GM21723 (cell line): ENCODE measurements at regions not wholly inside any gene's neighbourhood (a gene's known extent, or its start where the extent isn't known, plus 50 kb on each side); places are given as distances from the start of the nearest gene placed in this dataset.
"Not testable (repeated sequence)": the region's sequence is repeated elsewhere in the genome, so short reads cannot be mapped to it uniquely, and the experiment has no call there.

ENCODE experiments used
- ATAC-seq: cut with Tn5 transposase; IDR thresholded peaks from one replicate; pipeline ENCODE4 v1.9.1; 2021; ENCODE audit warnings: mild to moderate bottlenecking, moderate library complexity; ENCODE audit not compliant: unreplicated experiment

GRCh38 chr17:64800987-64801386, 118.3 kb downstream of the LRRC37A3 start:
- ATAC-seq: not testable (repeated sequence)

- ATAC-seq: not testable (repeated sequence)
Observed at GRCh38 chr17:64800361-64800895, 118.8 kb downstream of the LRRC37A3 start.

GRCh38 chr17:64799543-64800188, 119.6 kb downstream of the LRRC37A3 start:
- not testable (repeated sequence) for ATAC-seq

- not testable (repeated sequence) for ATAC-seq
Observed at GRCh38 chr17:64798961-64799360, 120.3 kb downstream of the LRRC37A3 start.

GRCh38 chr17:64798489-64798790, 120.8 kb downstream of the LRRC37A3 start:
- not testable (repeated sequence) for ATAC-seq

GRCh38 chr17:64797746-64798488, 121.4 kb downstream of the LRRC37A3 start:
- not testable (repeated sequence) for ATAC-seq

- ATAC-seq: not testable (repeated sequence)
Observed at GRCh38 chr17:64795342-64795741, 123.9 kb downstream of the LRRC37A3 start.

- ATAC-seq: not testable (repeated sequence)
Observed at GRCh38 chr17:64794548-64795274, 124.6 kb downstream of the LRRC37A3 start.

GRCh38 chr17:64794113-64794512, 125.2 kb downstream of the LRRC37A3 start:
- ATAC-seq: not testable (repeated sequence)

- not testable (repeated sequence) for ATAC-seq
Observed at GRCh38 chr17:64792793-64793575, 126.3 kb downstream of the LRRC37A3 start.

- ATAC-seq: not testable (repeated sequence)
Observed at GRCh38 chr17:64792276-64792675, 127.0 kb downstream of the LRRC37A3 start.

- not testable (repeated sequence) for ATAC-seq
Observed at GRCh38 chr17:64791691-64792090, 127.6 kb downstream of the LRRC37A3 start.

GRCh38 chr17:64791226-64791625, 128.1 kb downstream of the LRRC37A3 start:
- ATAC-seq: not testable (repeated sequence)

GRCh38 chr17:64790690-64791089, 128.6 kb upstream of the SMURF2 start:
- not testable (repeated sequence) for ATAC-seq

GRCh38 chr17:64790193-64790592, 128.1 kb upstream of the SMURF2 start:
- not testable (repeated sequence) for ATAC-seq

GRCh38 chr17:64789061-64789445, 126.9 kb upstream of the SMURF2 start:
- ATAC-seq: not testable (repeated sequence)

- no peak for ATAC-seq
Observed at GRCh38 chr17:64788286-64789060, 126.4 kb upstream of the SMURF2 start.

GRCh38 chr17:64787921-64788271, 125.8 kb upstream of the SMURF2 start:
- no peak for ATAC-seq

- ATAC-seq: no peak
Observed at GRCh38 chr17:64787255-64787920, 125.3 kb upstream of the SMURF2 start.
